WTC11 (cell line): ENCODE measurements at regions not wholly inside any gene's neighbourhood (a gene's known extent, or its start where the extent isn't known, plus 50 kb on each side); places are given as distances from the start of the nearest gene placed in this dataset.

ENCODE experiments used
- ATAC-seq: fragments of 200-7000 bp; cut with Tn5 transposase; 2 replicates; pipeline ENCODE4 v1.10.0; 2021; ENCODE audit warnings: mild to moderate bottlenecking, moderate library complexity
- CTCF ChIA-PET: fragments of 300-600 bp; sonication (Branson Sonifier 250); formaldehyde crosslinking; loops from one replicate; lab custom pipeline; 2021; ENCODE audit warnings: antibody characterized with exemption; lab: Charles Lee
- POLR2A ChIA-PET: fragments of 350-600 bp; sonication (Branson Sonifier 250); formaldehyde crosslinking; loops from one replicate; lab custom pipeline; 2021; ENCODE audit warnings: antibody characterized with exemption; lab: Charles Lee
- DNase-seq: peaks from one replicate; pipeline ENCODE4 v3.0.0; 2021; ENCODE audit warnings: low spot score
- H3K27ac Mint-ChIP-seq: 2 replicates; pipeline ENCODE4 v1.8.0; 2021; ENCODE audit warnings: mixed read lengths
- H3K27me3 Mint-ChIP-seq: 2 replicates; pipeline ENCODE4 v1.8.0; 2021; ENCODE audit warnings: low read depth, mild to moderate bottlenecking, moderate library complexity, mixed read lengths
- H3K36me3 Mint-ChIP-seq: 2 replicates; pipeline ENCODE4 v1.8.0; 2021; ENCODE audit warnings: mixed read lengths
- H3K4me1 Mint-ChIP-seq: 2 replicates; pipeline ENCODE4 v1.8.0; 2022; ENCODE audit warnings: mixed read lengths
- H3K4me3 Mint-ChIP-seq: 2 replicates; pipeline ENCODE4 v1.8.0; 2021; ENCODE audit warnings: mild to moderate bottlenecking, moderate library complexity, mixed read lengths
- H3K9me3 Mint-ChIP-seq: 2 replicates; pipeline ENCODE4 v1.8.0; 2021; ENCODE audit warnings: mixed read lengths
- ATF2 ChIP-seq: sonication (generic); formaldehyde crosslinking; IDR thresholded peaks from 2 replicates; pipeline ENCODE4 v1.8.1; 2022; ENCODE audit warnings: low read depth, missing genetic modification reagents, borderline replicate concordance
- FOXJ3 ChIP-seq: sonication (generic); formaldehyde crosslinking; IDR thresholded peaks from 2 replicates; pipeline ENCODE4 v1.9.0; 2021; ENCODE audit warnings: missing genetic modification reagents, mild to moderate bottlenecking, borderline replicate concordance
- GTF2I ChIP-seq: fragments of 250-450 bp; sonication (Bioruptor Pico); conservative IDR thresholded peaks from 2 replicates; pipeline ENCODE4 v1.4.0; 2021; ENCODE audit warnings: mild to moderate bottlenecking
- HMGA2 ChIP-seq: fragments of 250-450 bp; sonication (Bioruptor Pico); IDR thresholded peaks from 2 replicates; pipeline ENCODE4 v1.4.0; 2021; ENCODE audit warnings: mild to moderate bottlenecking, moderate library complexity
- KAT7 ChIP-seq: sonication (generic); formaldehyde crosslinking; IDR thresholded peaks from 2 replicates; pipeline ENCODE4 v1.8.1; 2023; ENCODE audit warnings: missing genetic modification reagents, mild to moderate bottlenecking, borderline replicate concordance
- MLX ChIP-seq: sonication (generic); formaldehyde crosslinking; IDR thresholded peaks from 2 replicates; pipeline ENCODE4 v1.8.1; 2023; ENCODE audit warnings: mild to moderate bottlenecking, missing genetic modification reagents, moderate library complexity
- SMAD4 ChIP-seq: sonication (generic); formaldehyde crosslinking; IDR thresholded peaks from 2 replicates; pipeline ENCODE4 v1.8.0; 2022; ENCODE audit warnings: mild to moderate bottlenecking, missing genetic modification reagents
- ZNF138 ChIP-seq: sonication (generic); formaldehyde crosslinking; conservative IDR thresholded peaks from 2 replicates; pipeline ENCODE4 v1.8.1; 2022; ENCODE audit warnings: mild to moderate bottlenecking, moderate library complexity, missing genetic modification reagents
- ZNF671 ChIP-seq: fragments of 250-450 bp; sonication (Bioruptor Pico); IDR thresholded peaks from 2 replicates; pipeline ENCODE4 v1.8.0; 2021; ENCODE audit warnings: mild to moderate bottlenecking
- TF ChIP-seq, protein P1 (sequence below): fragments of 250-450 bp; sonication (Bioruptor Pico); conservative IDR thresholded peaks from 2 replicates; pipeline ENCODE4 v1.9.0; 2021; ENCODE audit warnings: mild to moderate bottlenecking
- TF ChIP-seq, protein P2 (sequence below): sonication (generic); formaldehyde crosslinking; IDR thresholded peaks from 2 replicates; pipeline ENCODE4 v1.8.1; 2022; ENCODE audit warnings: mild to moderate bottlenecking, missing genetic modification reagents, moderate library complexity, borderline replicate concordance
- TF ChIP-seq, protein P3 (sequence below): sonication (generic); formaldehyde crosslinking; IDR thresholded peaks from 2 replicates; pipeline ENCODE4 v1.8.1; 2022; ENCODE audit warnings: low read depth, mild to moderate bottlenecking, moderate library complexity, missing genetic modification reagents, borderline replicate concordance
- TF ChIP-seq, protein P4 (sequence below): sonication (generic); formaldehyde crosslinking; IDR thresholded peaks from 2 replicates; pipeline ENCODE4 v1.8.0; 2023; ENCODE audit warnings: missing genetic modification reagents
- TF ChIP-seq, protein P5 (sequence below): fragments of 250-450 bp; sonication (Bioruptor Pico); IDR thresholded peaks from 2 replicates; pipeline ENCODE4 v1.9.0; 2021; ENCODE audit warnings: mild to moderate bottlenecking, borderline replicate concordance

GRCh38 chr7:109473172-109473571, 903.5 kb downstream of the DNAJB9 start:
- H3K4me1 Mint-ChIP-seq: peaks cover 5% of the 10 kb centered on the region
- ATAC-seq (no peak), DNase-seq (no peak)
- H3K27ac Mint-ChIP-seq: no peak overlapping the region
- no peak overlapping the region for H3K4me3 Mint-ChIP-seq
- ChIA-PET CTCF (no interaction called here), POLR2A (no interaction called here)
- H3K9me3 Mint-ChIP-seq: no peaks in the 10 kb centered on the region
- TF ChIP-seq, protein P1, sequence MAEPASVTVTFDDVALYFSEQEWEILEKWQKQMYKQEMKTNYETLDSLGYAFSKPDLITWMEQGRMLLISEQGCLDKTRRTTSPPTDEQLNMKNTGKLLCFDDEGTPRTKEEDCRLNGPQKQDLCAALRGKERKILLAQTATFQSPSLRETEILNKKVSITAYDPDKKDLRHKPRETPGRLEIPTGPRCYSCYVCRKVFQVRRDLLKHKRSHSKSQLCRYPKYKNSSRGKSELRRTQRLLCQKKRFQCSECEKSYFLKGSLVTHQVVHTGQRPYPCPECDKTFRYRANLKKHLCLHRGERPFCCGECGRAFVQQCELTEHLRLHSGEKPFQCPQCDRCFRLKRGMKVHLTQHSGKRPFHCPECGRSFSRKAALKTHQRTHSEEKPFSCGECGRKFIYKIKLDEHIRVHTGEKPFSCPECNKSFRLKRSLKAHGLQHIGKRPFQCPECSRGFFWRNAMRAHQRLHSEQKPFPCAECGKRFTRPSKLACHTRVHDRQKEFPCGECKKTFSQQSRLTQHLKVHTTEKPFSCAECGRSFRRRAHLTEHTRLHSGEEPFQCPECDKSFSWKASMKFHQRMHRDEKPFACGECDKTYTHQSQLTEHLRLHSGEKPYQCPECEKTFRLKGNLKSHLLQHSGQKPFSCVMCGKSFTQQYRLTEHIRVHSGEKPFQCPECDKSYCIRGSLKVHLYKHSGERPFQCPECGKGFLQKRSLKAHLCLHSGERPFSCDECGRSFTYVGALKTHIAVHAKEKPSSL: no peak
- no peak for TF ChIP-seq ATF2 (CRISPR knock-in tag)
- no peak for TF ChIP-seq ZNF138 (CRISPR knock-in tag)
- TF ChIP-seq, protein P2, sequence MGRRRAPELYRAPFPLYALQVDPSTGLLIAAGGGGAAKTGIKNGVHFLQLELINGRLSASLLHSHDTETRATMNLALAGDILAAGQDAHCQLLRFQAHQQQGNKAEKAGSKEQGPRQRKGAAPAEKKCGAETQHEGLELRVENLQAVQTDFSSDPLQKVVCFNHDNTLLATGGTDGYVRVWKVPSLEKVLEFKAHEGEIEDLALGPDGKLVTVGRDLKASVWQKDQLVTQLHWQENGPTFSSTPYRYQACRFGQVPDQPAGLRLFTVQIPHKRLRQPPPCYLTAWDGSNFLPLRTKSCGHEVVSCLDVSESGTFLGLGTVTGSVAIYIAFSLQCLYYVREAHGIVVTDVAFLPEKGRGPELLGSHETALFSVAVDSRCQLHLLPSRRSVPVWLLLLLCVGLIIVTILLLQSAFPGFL: no peak
- TF ChIP-seq MLX: no peak
- H3K27me3 Mint-ChIP-seq: no peaks in the 10 kb centered on the region
- H3K36me3 Mint-ChIP-seq: no peaks in the 10 kb centered on the region

DNA sequence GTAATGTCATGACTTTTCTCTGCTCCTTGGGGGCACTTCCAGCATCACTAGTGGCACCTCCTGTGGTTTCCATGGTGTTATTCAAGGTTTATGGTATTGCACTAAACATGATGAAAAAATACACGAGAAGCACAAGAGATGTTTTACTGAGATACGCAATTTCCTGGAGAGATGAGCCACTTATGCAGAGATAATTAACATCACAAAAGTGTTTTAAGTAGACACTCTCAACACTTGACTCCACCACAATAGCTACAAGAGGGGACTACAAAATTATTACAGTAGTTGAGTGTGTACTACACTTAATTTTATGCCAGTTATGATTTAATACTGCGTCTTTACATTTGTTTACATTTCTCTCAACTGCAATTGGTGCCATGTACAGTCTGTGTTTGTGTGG, 906.7 kb downstream of the DNAJB9 start:
- TF ChIP-seq ZNF671 (CRISPR knock-in tag) (no peak), FOXJ3 (CRISPR knock-in tag) (no peak), KAT7 (CRISPR knock-in tag) (no peak), ATF2 (CRISPR knock-in tag) (no peak), SMAD4 (no peak), GTF2I (CRISPR knock-in tag) (no peak), HMGA2 (no peak)
- TF ChIP-seq, protein P3, sequence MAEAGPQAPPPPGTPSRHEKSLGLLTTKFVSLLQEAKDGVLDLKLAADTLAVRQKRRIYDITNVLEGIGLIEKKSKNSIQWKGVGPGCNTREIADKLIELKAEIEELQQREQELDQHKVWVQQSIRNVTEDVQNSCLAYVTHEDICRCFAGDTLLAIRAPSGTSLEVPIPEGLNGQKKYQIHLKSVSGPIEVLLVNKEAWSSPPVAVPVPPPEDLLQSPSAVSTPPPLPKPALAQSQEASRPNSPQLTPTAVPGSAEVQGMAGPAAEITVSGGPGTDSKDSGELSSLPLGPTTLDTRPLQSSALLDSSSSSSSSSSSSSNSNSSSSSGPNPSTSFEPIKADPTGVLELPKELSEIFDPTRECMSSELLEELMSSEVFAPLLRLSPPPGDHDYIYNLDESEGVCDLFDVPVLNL (CRISPR knock-in tag): no peak
- TF ChIP-seq, protein P4, sequence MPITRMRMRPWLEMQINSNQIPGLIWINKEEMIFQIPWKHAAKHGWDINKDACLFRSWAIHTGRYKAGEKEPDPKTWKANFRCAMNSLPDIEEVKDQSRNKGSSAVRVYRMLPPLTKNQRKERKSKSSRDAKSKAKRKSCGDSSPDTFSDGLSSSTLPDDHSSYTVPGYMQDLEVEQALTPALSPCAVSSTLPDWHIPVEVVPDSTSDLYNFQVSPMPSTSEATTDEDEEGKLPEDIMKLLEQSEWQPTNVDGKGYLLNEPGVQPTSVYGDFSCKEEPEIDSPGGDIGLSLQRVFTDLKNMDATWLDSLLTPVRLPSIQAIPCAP (CRISPR knock-in tag): no peak
- TF ChIP-seq, protein P5, sequence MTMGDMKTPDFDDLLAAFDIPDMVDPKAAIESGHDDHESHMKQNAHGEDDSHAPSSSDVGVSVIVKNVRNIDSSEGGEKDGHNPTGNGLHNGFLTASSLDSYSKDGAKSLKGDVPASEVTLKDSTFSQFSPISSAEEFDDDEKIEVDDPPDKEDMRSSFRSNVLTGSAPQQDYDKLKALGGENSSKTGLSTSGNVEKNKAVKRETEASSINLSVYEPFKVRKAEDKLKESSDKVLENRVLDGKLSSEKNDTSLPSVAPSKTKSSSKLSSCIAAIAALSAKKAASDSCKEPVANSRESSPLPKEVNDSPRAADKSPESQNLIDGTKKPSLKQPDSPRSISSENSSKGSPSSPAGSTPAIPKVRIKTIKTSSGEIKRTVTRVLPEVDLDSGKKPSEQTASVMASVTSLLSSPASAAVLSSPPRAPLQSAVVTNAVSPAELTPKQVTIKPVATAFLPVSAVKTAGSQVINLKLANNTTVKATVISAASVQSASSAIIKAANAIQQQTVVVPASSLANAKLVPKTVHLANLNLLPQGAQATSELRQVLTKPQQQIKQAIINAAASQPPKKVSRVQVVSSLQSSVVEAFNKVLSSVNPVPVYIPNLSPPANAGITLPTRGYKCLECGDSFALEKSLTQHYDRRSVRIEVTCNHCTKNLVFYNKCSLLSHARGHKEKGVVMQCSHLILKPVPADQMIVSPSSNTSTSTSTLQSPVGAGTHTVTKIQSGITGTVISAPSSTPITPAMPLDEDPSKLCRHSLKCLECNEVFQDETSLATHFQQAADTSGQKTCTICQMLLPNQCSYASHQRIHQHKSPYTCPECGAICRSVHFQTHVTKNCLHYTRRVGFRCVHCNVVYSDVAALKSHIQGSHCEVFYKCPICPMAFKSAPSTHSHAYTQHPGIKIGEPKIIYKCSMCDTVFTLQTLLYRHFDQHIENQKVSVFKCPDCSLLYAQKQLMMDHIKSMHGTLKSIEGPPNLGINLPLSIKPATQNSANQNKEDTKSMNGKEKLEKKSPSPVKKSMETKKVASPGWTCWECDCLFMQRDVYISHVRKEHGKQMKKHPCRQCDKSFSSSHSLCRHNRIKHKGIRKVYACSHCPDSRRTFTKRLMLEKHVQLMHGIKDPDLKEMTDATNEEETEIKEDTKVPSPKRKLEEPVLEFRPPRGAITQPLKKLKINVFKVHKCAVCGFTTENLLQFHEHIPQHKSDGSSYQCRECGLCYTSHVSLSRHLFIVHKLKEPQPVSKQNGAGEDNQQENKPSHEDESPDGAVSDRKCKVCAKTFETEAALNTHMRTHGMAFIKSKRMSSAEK (CRISPR knock-in tag): no peak
- no peaks in the 10 kb centered on the region for H3K27me3 Mint-ChIP-seq
- no peak overlapping the region for H3K4me3 Mint-ChIP-seq
- H3K4me1 Mint-ChIP-seq: peaks cover 16% of the 10 kb centered on the region
- ATAC-seq: no peak
- ChIA-PET POLR2A (no interaction called here), CTCF (no interaction called here)
- H3K36me3 Mint-ChIP-seq: no peaks in the 10 kb centered on the region
- no peak overlapping the region for H3K27ac Mint-ChIP-seq
- no peak for DNase-seq
- H3K9me3 Mint-ChIP-seq: no peaks in the 10 kb centered on the region
